Activated T-helper 1 cell treated with anti-CD3 and anti-CD28 coated beads, Interleukin-12 subunit alpha, Interleukin-12 subunit beta, Interleukin-2, Interleukin-4 antibody, amounts not matched to agents 30 ng/mL and 10 ng/mL and 1 ng/mL, durations not matched to agents 14 hours and 24 hours and 36 hours (primary cell): ENCODE measurements at regions not wholly inside any gene's neighbourhood (a gene's known extent, or its start where the extent isn't known, plus 50 kb on each side); places are given as distances from the start of the nearest gene placed in this dataset.
"Not testable (repeated sequence)": the region's sequence is repeated elsewhere in the genome, so short reads cannot be mapped to it uniquely, and the experiment has no call there.

Experiments
- DNase-seq: peaks from one replicate; pipeline ENCODE4 v3.0.0; 2021; ENCODE audit warnings: low spot score
- H3K27ac Mint-ChIP-seq: one replicate; pipeline ENCODE4 v1.8.0; 2021; ENCODE audit warnings: mild to moderate bottlenecking, mixed read lengths
- H3K27me3 Mint-ChIP-seq: one replicate; pipeline ENCODE4 v1.8.0; 2022; ENCODE audit warnings: mild to moderate bottlenecking, moderate library complexity, mixed read lengths; ENCODE audit not compliant: insufficient read depth
- H3K36me3 Mint-ChIP-seq: one replicate; pipeline ENCODE4 v1.8.0; 2021; ENCODE audit warnings: low read depth, mixed read lengths
- H3K4me1 Mint-ChIP-seq: one replicate; pipeline ENCODE4 v1.8.0; 2021; ENCODE audit warnings: low read depth, mixed read lengths
- H3K4me3 Mint-ChIP-seq: one replicate; pipeline ENCODE4 v1.8.0; 2021; ENCODE audit warnings: mild to moderate bottlenecking, moderate library complexity, mixed read lengths
- H3K9me3 Mint-ChIP-seq: one replicate; pipeline ENCODE4 v1.8.0; 2021; ENCODE audit warnings: mixed read lengths
- intact Hi-C: fragments of 100-400 bp; cut with micrococcal nuclease; formaldehyde crosslinking; loops from one replicate; pipeline ENCODE4 v1.15.1; 2024

GRCh38 chr5:67627079-67627478, 430.5 kb upstream of the CD180 start:
- H3K4me3 Mint-ChIP-seq, DNase-seq, H3K9me3 Mint-ChIP-seq, H3K4me1 Mint-ChIP-seq, H3K36me3 Mint-ChIP-seq, H3K27me3 Mint-ChIP-seq, H3K27ac Mint-ChIP-seq, intact Hi-C loops: not testable (repeated sequence)

- no peaks in the 10 kb centered on the region for H3K4me1 Mint-ChIP-seq
- intact Hi-C loops = no loop called here
- DNase-seq = no peak
- no peak overlapping the region for H3K27ac Mint-ChIP-seq
- H3K9me3 Mint-ChIP-seq = no peaks in the 10 kb centered on the region
- no peaks in the 10 kb centered on the region for H3K27me3 Mint-ChIP-seq
- no peaks in the 10 kb centered on the region for H3K36me3 Mint-ChIP-seq
- no peak overlapping the region for H3K4me3 Mint-ChIP-seq
Measured at GRCh38 chr5:67623078-67623477, 426.5 kb upstream of the CD180 start.

- H3K4me1 Mint-ChIP-seq = no peaks in the 10 kb centered on the region
- H3K4me3 Mint-ChIP-seq = no peak overlapping the region
- no peak overlapping the region for H3K27ac Mint-ChIP-seq
- no peaks in the 10 kb centered on the region for H3K9me3 Mint-ChIP-seq
- no peaks in the 10 kb centered on the region for H3K27me3 Mint-ChIP-seq
- no peak for DNase-seq
- H3K36me3 Mint-ChIP-seq = no peaks in the 10 kb centered on the region
- intact Hi-C loops = no loop called here
Measured at GRCh38 chr5:67620424-67621397, 424.1 kb upstream of the CD180 start.

- Mint-ChIP-seq H3K36me3 (no peaks in the 10 kb centered on the region), H3K27ac (no peak overlapping the region), H3K27me3 (no peaks in the 10 kb centered on the region), H3K9me3 (no peaks in the 10 kb centered on the region), H3K4me1 (no peaks in the 10 kb centered on the region), H3K4me3 (no peak overlapping the region)
- no peak for DNase-seq
- intact Hi-C loops = no loop called here
Measured at GRCh38 chr5:67619636-67620035, 423.0 kb upstream of the CD180 start.

GRCh38 chr5:67619235-67619634, 422.6 kb upstream of the CD180 start:
- Mint-ChIP-seq H3K4me1 (no peaks in the 10 kb centered on the region), H3K27ac (no peak overlapping the region), H3K27me3 (peaks cover under 1% of the 10 kb centered on the region), H3K9me3 (no peaks in the 10 kb centered on the region), H3K36me3 (no peaks in the 10 kb centered on the region), H3K4me3 (no peak overlapping the region)
- no peak for DNase-seq
- intact Hi-C loops = no loop called here

GRCh38 chr5:67617051-67617450, 420.5 kb upstream of the CD180 start:
- no peak for DNase-seq
- H3K9me3 Mint-ChIP-seq = no peaks in the 10 kb centered on the region
- H3K27me3 Mint-ChIP-seq = peaks cover 5% of the 10 kb centered on the region
- no peak overlapping the region for H3K4me3 Mint-ChIP-seq
- no peaks in the 10 kb centered on the region for H3K4me1 Mint-ChIP-seq
- H3K27ac Mint-ChIP-seq = no peak overlapping the region
- no peaks in the 10 kb centered on the region for H3K36me3 Mint-ChIP-seq
- intact Hi-C loops = no loop called here

GRCh38 chr5:67612961-67613360, 416.4 kb upstream of the CD180 start:
- Mint-ChIP-seq H3K27me3 (peaks cover 9% of the 10 kb centered on the region), H3K4me1 (no peaks in the 10 kb centered on the region), H3K27ac (no peak overlapping the region), H3K36me3 (no peaks in the 10 kb centered on the region), H3K4me3 (no peak overlapping the region), H3K9me3 (no peaks in the 10 kb centered on the region)
- intact Hi-C loops = no loop called here
- no peak for DNase-seq

- intact Hi-C loops = no loop called here
- Mint-ChIP-seq H3K4me3 (no peak overlapping the region), H3K27ac (no peak overlapping the region), H3K27me3 (peaks cover 9% of the 10 kb centered on the region), H3K9me3 (no peaks in the 10 kb centered on the region), H3K36me3 (no peaks in the 10 kb centered on the region), H3K4me1 (no peaks in the 10 kb centered on the region)
- no peak for DNase-seq
Measured at GRCh38 chr5:67610186-67610912, 413.8 kb upstream of the CD180 start.

- no peak overlapping the region for H3K4me3 Mint-ChIP-seq
- no peaks in the 10 kb centered on the region for H3K4me1 Mint-ChIP-seq
- intact Hi-C loops = no loop called here
- H3K27ac Mint-ChIP-seq = no peak overlapping the region
- H3K27me3 Mint-ChIP-seq = peaks cover 4% of the 10 kb centered on the region
- H3K9me3 Mint-ChIP-seq = peaks cover 1% of the 10 kb centered on the region
- no peaks in the 10 kb centered on the region for H3K36me3 Mint-ChIP-seq
- DNase-seq = no peak
Measured at GRCh38 chr5:67607958-67608357, 411.4 kb upstream of the CD180 start.

GRCh38 chr5:67606586-67606947, 410.0 kb upstream of the CD180 start:
- intact Hi-C loops = no loop called here
- Mint-ChIP-seq H3K27me3 (peaks cover 4% of the 10 kb centered on the region), H3K9me3 (peaks cover 5% of the 10 kb centered on the region), H3K4me3 (no peak overlapping the region), H3K27ac (no peak overlapping the region), H3K4me1 (no peaks in the 10 kb centered on the region), H3K36me3 (no peaks in the 10 kb centered on the region)
- no peak for DNase-seq

- Mint-ChIP-seq H3K36me3 (no peaks in the 10 kb centered on the region), H3K4me1 (no peaks in the 10 kb centered on the region), H3K9me3 (peaks cover 5% of the 10 kb centered on the region), H3K4me3 (no peak overlapping the region), H3K27me3 (peaks cover 4% of the 10 kb centered on the region), H3K27ac (no peak overlapping the region)
- DNase-seq = no peak
- intact Hi-C loops = no loop called here
Measured at GRCh38 chr5:67605730-67606585, 409.4 kb upstream of the CD180 start.

GRCh38 chr5:67591491-67591890, 394.9 kb upstream of the CD180 start:
- H3K4me1 Mint-ChIP-seq = no peaks in the 10 kb centered on the region
- no peak overlapping the region for H3K4me3 Mint-ChIP-seq
- H3K9me3 Mint-ChIP-seq = no peaks in the 10 kb centered on the region
- intact Hi-C loops = no loop called here
- DNase-seq = no peak
- no peaks in the 10 kb centered on the region for H3K36me3 Mint-ChIP-seq
- no peak overlapping the region for H3K27ac Mint-ChIP-seq
- no peaks in the 10 kb centered on the region for H3K27me3 Mint-ChIP-seq

- Mint-ChIP-seq H3K4me3 (no peak overlapping the region), H3K27me3 (peaks cover 3% of the 10 kb centered on the region), H3K9me3 (no peaks in the 10 kb centered on the region), H3K4me1 (no peaks in the 10 kb centered on the region), H3K27ac (no peak overlapping the region), H3K36me3 (no peaks in the 10 kb centered on the region)
- intact Hi-C loops = no loop called here
- no peak for DNase-seq
Measured at GRCh38 chr5:67588389-67588788, 391.8 kb upstream of the CD180 start.
